Testis (tissue), 2 donors: ENCODE measurements at regions not wholly inside any gene's neighbourhood (a gene's known extent, or its start where the extent isn't known, plus 50 kb on each side); places are given as distances from the start of the nearest gene placed in this dataset.

ENCODE experiments used
- POLR2A ChIP-seq: fragments of 450-650 bp; IDR thresholded peaks from one replicate; pipeline ENCODE4 v1.6.1; 2017; ENCODE audit warnings: antibody characterized with exemption, mild to moderate bottlenecking, moderate library complexity
- TF ChIP-seq, protein P1 (sequence below), 3 experiments: fragments of 450-650 bp in 2 of 3; fragments of 200-600 bp in 1 of 3; sonication (generic) in 1 of 3; IDR thresholded peaks; one replicate each; pipeline ENCODE4 v1.5.1; 2016 to 2019; ENCODE audit warnings: antibody characterized with exemption in 3 of 3, mild to moderate bottlenecking in 2 of 3, moderate library complexity in 1 of 3

DNA sequence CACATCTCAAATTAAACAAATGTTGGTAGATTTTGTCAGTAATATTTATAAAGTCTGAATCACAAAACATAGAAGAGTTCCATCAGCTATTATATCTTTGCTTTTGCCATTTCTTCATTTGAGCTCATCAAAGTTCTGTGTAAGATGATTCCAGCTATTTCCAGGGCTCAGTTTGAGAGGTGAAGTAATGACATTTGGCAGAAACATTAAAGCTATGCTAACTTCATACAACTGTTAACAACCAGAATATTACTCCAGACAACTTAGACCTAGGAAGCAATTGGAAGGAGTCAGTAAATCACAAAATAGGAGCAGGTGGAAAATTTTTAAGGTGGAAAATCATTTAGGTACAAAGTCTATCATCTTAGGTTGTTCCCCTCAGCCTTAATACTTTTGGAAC, 76.2 kb upstream of the CSNK1A1L start:
- TF ChIP-seq, protein P1, sequence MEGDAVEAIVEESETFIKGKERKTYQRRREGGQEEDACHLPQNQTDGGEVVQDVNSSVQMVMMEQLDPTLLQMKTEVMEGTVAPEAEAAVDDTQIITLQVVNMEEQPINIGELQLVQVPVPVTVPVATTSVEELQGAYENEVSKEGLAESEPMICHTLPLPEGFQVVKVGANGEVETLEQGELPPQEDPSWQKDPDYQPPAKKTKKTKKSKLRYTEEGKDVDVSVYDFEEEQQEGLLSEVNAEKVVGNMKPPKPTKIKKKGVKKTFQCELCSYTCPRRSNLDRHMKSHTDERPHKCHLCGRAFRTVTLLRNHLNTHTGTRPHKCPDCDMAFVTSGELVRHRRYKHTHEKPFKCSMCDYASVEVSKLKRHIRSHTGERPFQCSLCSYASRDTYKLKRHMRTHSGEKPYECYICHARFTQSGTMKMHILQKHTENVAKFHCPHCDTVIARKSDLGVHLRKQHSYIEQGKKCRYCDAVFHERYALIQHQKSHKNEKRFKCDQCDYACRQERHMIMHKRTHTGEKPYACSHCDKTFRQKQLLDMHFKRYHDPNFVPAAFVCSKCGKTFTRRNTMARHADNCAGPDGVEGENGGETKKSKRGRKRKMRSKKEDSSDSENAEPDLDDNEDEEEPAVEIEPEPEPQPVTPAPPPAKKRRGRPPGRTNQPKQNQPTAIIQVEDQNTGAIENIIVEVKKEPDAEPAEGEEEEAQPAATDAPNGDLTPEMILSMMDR (IDR thresholded peaks at IDR 0.05) = no peak
- TF ChIP-seq POLR2A = no peak
